Right lobe of liver (tissue), 4 donors: ENCODE measurements at regions not wholly inside any gene's neighbourhood (a gene's known extent, or its start where the extent isn't known, plus 50 kb on each side); places are given as distances from the start of the nearest gene placed in this dataset.

Experiments
- CTCF ChIP-seq, 4 donors: fragments of 200-600 bp in 3 of 4; fragments of 450-650 bp in 1 of 4; IDR thresholded peaks; one replicate each; pipeline versions ENCODE4 v1.5.1 to v1.8.0; 2016 to 2022; ENCODE audit warnings: antibody characterized with exemption in 4 of 4, mild to moderate bottlenecking in 2 of 4
- POLR2A ChIP-seq: fragments of 450-650 bp; IDR thresholded peaks from one replicate; pipeline ENCODE4 v1.6.1; 2017; ENCODE audit warnings: antibody characterized with exemption, mild to moderate bottlenecking
- donor health status: DM: no; HTN: no; CAD: no.
- donor health status: DM: no; HTN: no; CAD: no.
- donor health status: DM: no; HTN: yes; CAD: no.

DNA sequence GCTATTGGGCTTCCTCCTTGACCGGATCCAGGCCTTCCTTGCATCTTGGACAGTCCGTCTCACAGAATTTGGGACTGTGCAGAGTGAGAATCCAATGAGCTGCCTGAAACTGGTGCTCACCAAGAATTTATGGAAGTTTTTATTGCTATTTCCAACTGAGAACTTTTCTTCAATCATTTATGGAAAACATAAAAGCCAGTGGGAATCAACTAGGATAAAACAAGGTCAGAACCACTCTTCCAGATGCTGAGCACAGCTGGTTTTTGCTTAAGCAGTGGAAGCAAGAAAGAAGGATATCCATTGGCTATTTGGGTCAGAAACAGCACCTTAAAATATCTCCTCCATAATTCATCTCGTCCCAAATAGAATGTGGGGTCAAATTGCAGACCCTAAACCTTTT lies 74.2 kb downstream of the CD83 start:
- TF ChIP-seq CTCF (IDR thresholded peaks at IDR 0.05), result no peak
- TF ChIP-seq POLR2A, result no peak
